NT2/D1 (cell line): ENCODE measurements at regions not wholly inside any gene's neighbourhood (a gene's known extent, or its start where the extent isn't known, plus 50 kb on each side); places are given as distances from the start of the nearest gene placed in this dataset.

Experiments
- SUZ12 ChIP-seq: IDR thresholded peaks from 2 replicates; pipeline ENCODE4 v1.6.1; 2011; ENCODE audit not compliant: insufficient read length, insufficient read depth; ENCODE audit errors: extremely low read depth
- YY1 ChIP-seq: IDR thresholded peaks from 2 replicates; pipeline ENCODE4 v1.6.1; 2011; ENCODE audit not compliant: insufficient read length, insufficient read depth
- ZNF274 ChIP-seq: IDR thresholded peaks from 2 replicates; pipeline ENCODE4 v1.6.1; 2011; ENCODE audit warnings: mild to moderate bottlenecking, low read depth, low read length

DNA sequence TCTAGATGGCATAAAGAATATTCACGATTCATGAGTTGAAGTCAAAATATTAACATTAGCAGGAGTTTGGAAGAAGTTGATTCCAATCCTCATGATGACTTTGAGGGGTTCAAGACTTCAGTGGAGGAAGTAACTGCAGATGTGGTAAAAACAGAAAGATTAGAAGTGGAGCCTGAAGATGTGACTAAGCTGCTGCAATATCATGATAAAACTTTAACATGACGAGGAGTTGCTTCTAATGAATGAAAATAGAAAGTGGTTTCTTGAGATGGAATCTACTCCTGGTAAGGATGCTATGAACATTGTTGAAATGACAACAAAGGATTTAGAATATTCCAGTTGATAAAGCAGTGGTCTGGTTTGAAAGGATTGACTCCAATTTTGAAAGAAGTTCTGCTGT is 70.1 kb upstream of the TMLHE start:
- TF ChIP-seq SUZ12 = no peak
- no peak for TF ChIP-seq ZNF274
- no peak for TF ChIP-seq YY1
